ENCODE measurements at regions not wholly inside any gene's neighbourhood (a gene's known extent, or its start where the extent isn't known, plus 50 kb on each side); places are given as distances from the start of the nearest gene placed in this dataset.

GRCh38 chr18:37654731-37655369, 89.3 kb upstream of the CELF4 start:
- no peaks in the 10 kb centered on the region for H3K27me3 ChIP-seq (ENCODE audit: low read length)
- H3F3A ChIP-seq (ENCODE audit: low read length, unreplicated experiment) = no peaks in the 10 kb centered on the region
- H2AFZ ChIP-seq (ENCODE audit: low read length) = no peak overlapping the region
- H3K9me2 ChIP-seq (replicated peaks; ENCODE audit: low read length) = no peaks in the 10 kb centered on the region
- H3K36me3 ChIP-seq (ENCODE audit: low read depth, low read length) = no peaks in the 10 kb centered on the region
- no peak for DNase-seq
- TF ChIP-seq EZH2 (IDR thresholded peaks at IDR 0.05; ENCODE audit: low read length, unreplicated experiment) (no peak), CTCF (conservative IDR thresholded peaks at IDR 0.05; ENCODE audit: low read depth, low read length) (no peak), EZH2phosphoT487 (IDR thresholded peaks at IDR 0.05; ENCODE audit: borderline replicate concordance, low read length) (no peak)
- no peaks in the 10 kb centered on the region for H3K9me3 ChIP-seq (ENCODE audit: low read length)
- ATAC-seq = no peak
- CTCF ChIA-PET = no interaction called here
- no peak overlapping the region for H3K4me2 ChIP-seq (ENCODE audit: low read length)
- intact Hi-C loops (cut with micrococcal nuclease) = no loop called here
- H3K4me3 ChIP-seq (ENCODE audit: low read length) = no peak overlapping the region
- no peaks in the 10 kb centered on the region for H3K4me1 ChIP-seq (ENCODE audit: insufficient read depth, low read length)
- H3K27ac ChIP-seq (ENCODE audit: low read length) = no peak overlapping the region
- POLR2A ChIA-PET (ENCODE audit: unreplicated experiment) = no interaction called here
- BruUV-seq (replicated peaks) = no TSS peak
- H4K20me1 ChIP-seq (ENCODE audit: low read length) = no peaks in the 10 kb centered on the region
- H3K9ac ChIP-seq (ENCODE audit: low read length) = no peak overlapping the region
- H3K79me2 ChIP-seq (ENCODE audit: low read length) = no peaks in the 10 kb centered on the region

- no peak for DNase-seq
- no peaks in the 10 kb centered on the region for H3F3A ChIP-seq (ENCODE audit: low read length, unreplicated experiment)
- BruUV-seq (replicated peaks) = no TSS peak
- no peak overlapping the region for H3K4me3 ChIP-seq (ENCODE audit: low read length)
- no peak for ATAC-seq
- no peak overlapping the region for H3K27ac ChIP-seq (ENCODE audit: low read length)
- no peaks in the 10 kb centered on the region for H3K9me2 ChIP-seq (replicated peaks; ENCODE audit: low read length)
- no peaks in the 10 kb centered on the region for H3K4me1 ChIP-seq (ENCODE audit: insufficient read depth, low read length)
- no peak overlapping the region for H3K9ac ChIP-seq (ENCODE audit: low read length)
- no peaks in the 10 kb centered on the region for H3K27me3 ChIP-seq (ENCODE audit: low read length)
- no peaks in the 10 kb centered on the region for H3K9me3 ChIP-seq (ENCODE audit: low read length)
- no peaks in the 10 kb centered on the region for H3K79me2 ChIP-seq (ENCODE audit: low read length)
- CTCF ChIA-PET = no interaction called here
- H3K4me2 ChIP-seq (ENCODE audit: low read length) = no peak overlapping the region
- H2AFZ ChIP-seq (ENCODE audit: low read length) = no peak overlapping the region
- no peaks in the 10 kb centered on the region for H3K36me3 ChIP-seq (ENCODE audit: low read depth, low read length)
- POLR2A ChIA-PET (ENCODE audit: unreplicated experiment) = no interaction called here
- no peaks in the 10 kb centered on the region for H4K20me1 ChIP-seq (ENCODE audit: low read length)
- intact Hi-C loops (cut with micrococcal nuclease) = no loop called here
- no peak for TF ChIP-seq CTCF (conservative IDR thresholded peaks at IDR 0.05; ENCODE audit: low read depth, low read length)
- no peak for TF ChIP-seq EZH2phosphoT487 (IDR thresholded peaks at IDR 0.05; ENCODE audit: borderline replicate concordance, low read length)
- TF ChIP-seq EZH2 (IDR thresholded peaks at IDR 0.05; ENCODE audit: low read length, unreplicated experiment) = no peak
Observed at GRCh38 chr18:37654034-37654433, 88.4 kb upstream of the CELF4 start.

GRCh38 chr18:37653618-37654017, 88.0 kb upstream of the CELF4 start:
- TF ChIP-seq EZH2phosphoT487 (IDR thresholded peaks at IDR 0.05; ENCODE audit: borderline replicate concordance, low read length) = no peak
- TF ChIP-seq CTCF (conservative IDR thresholded peaks at IDR 0.05; ENCODE audit: low read depth, low read length) = no peak
- TF ChIP-seq EZH2 (IDR thresholded peaks at IDR 0.05; ENCODE audit: low read length, unreplicated experiment) = no peak
- Histone ChIP-seq H3F3A (ENCODE audit: low read length, unreplicated experiment) (no peaks in the 10 kb centered on the region), H3K9ac (ENCODE audit: low read length) (no peak overlapping the region), H3K4me3 (ENCODE audit: low read length) (no peak overlapping the region), H3K9me3 (ENCODE audit: low read length) (no peaks in the 10 kb centered on the region), H3K27ac (ENCODE audit: low read length) (no peak overlapping the region), H2AFZ (ENCODE audit: low read length) (no peak overlapping the region), H3K4me2 (ENCODE audit: low read length) (no peak overlapping the region), H3K27me3 (ENCODE audit: low read length) (no peaks in the 10 kb centered on the region), H3K9me2 (replicated peaks; ENCODE audit: low read length) (no peaks in the 10 kb centered on the region), H4K20me1 (ENCODE audit: low read length) (no peaks in the 10 kb centered on the region), H3K79me2 (ENCODE audit: low read length) (no peaks in the 10 kb centered on the region), H3K4me1 (ENCODE audit: insufficient read depth, low read length) (no peaks in the 10 kb centered on the region), H3K36me3 (ENCODE audit: low read depth, low read length) (no peaks in the 10 kb centered on the region)
- intact Hi-C loops (cut with micrococcal nuclease) = no loop called here
- POLR2A ChIA-PET (ENCODE audit: unreplicated experiment) = no interaction called here
- no TSS peak for BruUV-seq (replicated peaks)
- DNase-seq = no peak
- CTCF ChIA-PET = no interaction called here
- ATAC-seq = no peak
